ENCODE measurements at regions not wholly inside any gene's neighbourhood (a gene's known extent, or its start where the extent isn't known, plus 50 kb on each side); places are given as distances from the start of the nearest gene placed in this dataset.

DNA sequence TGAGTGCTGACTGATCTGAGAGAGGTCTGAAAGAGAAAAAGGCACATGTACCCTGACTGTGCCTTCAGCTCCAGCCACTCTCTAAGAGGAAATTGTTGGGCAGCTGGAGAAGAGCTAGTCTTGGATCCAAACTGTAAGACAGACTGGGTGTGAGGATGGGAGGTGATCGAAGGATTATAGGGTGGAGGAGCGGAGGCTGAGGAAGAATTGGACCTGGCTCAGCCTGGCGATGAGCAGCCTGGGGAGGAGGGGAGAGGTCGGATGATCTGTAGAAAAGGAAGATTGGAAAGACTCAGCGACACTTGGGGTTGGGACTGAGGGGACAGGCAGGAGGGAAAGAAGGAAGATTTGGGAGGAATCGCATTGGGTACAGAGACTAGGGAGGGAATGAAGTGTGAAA lies 98.6 kb upstream of the SLC25A48 start:
- no peak for TF ChIP-seq POLR2A (IDR thresholded peaks at IDR 0.05)
- TF ChIP-seq, protein P1, sequence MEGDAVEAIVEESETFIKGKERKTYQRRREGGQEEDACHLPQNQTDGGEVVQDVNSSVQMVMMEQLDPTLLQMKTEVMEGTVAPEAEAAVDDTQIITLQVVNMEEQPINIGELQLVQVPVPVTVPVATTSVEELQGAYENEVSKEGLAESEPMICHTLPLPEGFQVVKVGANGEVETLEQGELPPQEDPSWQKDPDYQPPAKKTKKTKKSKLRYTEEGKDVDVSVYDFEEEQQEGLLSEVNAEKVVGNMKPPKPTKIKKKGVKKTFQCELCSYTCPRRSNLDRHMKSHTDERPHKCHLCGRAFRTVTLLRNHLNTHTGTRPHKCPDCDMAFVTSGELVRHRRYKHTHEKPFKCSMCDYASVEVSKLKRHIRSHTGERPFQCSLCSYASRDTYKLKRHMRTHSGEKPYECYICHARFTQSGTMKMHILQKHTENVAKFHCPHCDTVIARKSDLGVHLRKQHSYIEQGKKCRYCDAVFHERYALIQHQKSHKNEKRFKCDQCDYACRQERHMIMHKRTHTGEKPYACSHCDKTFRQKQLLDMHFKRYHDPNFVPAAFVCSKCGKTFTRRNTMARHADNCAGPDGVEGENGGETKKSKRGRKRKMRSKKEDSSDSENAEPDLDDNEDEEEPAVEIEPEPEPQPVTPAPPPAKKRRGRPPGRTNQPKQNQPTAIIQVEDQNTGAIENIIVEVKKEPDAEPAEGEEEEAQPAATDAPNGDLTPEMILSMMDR (IDR thresholded peaks at IDR 0.05 in 8 of 11, conservative IDR thresholded peaks at IDR 0.05 in 3 of 11) = no peak
